ENCODE measurements at regions not wholly inside any gene's neighbourhood (a gene's known extent, or its start where the extent isn't known, plus 50 kb on each side); places are given as distances from the start of the nearest gene placed in this dataset.
"Not testable (repeated sequence)": the region's sequence is repeated elsewhere in the genome, so short reads cannot be mapped to it uniquely, and the experiment has no call there.

- DNase-seq (ENCODE audit: low read depth) = no peak
These were observed 446.6 kb downstream of the KCNJ18 start for GRCh38 chr17:22138861-22139469.

- DNase-seq (ENCODE audit: low read depth) = no peak
These were observed 449.8 kb downstream of the KCNJ18 start for GRCh38 chr17:22142091-22142490.

- peak; percentile 17 for DNase-seq (ENCODE audit: low read depth)
These were observed 453.4 kb downstream of the KCNJ18 start for GRCh38 chr17:22145605-22146178.

- DNase-seq (ENCODE audit: low read depth) = no peak
These were observed 466.0 kb downstream of the KCNJ18 start for GRCh38 chr17:22158364-22158763.

- no peak for DNase-seq (ENCODE audit: low read depth)
These were observed 469.1 kb downstream of the KCNJ18 start for GRCh38 chr17:22161376-22161775.

- no peak for DNase-seq (ENCODE audit: low read depth)
These were observed 479.3 kb downstream of the KCNJ18 start for GRCh38 chr17:22171631-22172030.

- no peak for DNase-seq (ENCODE audit: low read depth)
These were observed 500.8 kb downstream of the KCNJ18 start for GRCh38 chr17:22193113-22193512.

- not testable (repeated sequence) for DNase-seq (ENCODE audit: low read depth)
These were observed 507.9 kb downstream of the KCNJ18 start for GRCh38 chr17:22200187-22200586.

GRCh38 chr17:22202702-22203101 is 510.4 kb downstream of the KCNJ18 start:
- no peak for DNase-seq (ENCODE audit: low read depth)

- no peak for DNase-seq (ENCODE audit: low read depth)
These were observed 510.9 kb downstream of the KCNJ18 start for GRCh38 chr17:22203208-22203715.

GRCh38 chr17:22204076-22204475 is 511.8 kb downstream of the KCNJ18 start:
- not testable (repeated sequence) for DNase-seq (ENCODE audit: low read depth)

GRCh38 chr17:22210212-22210611 is 517.9 kb downstream of the KCNJ18 start:
- DNase-seq (ENCODE audit: low read depth) = not testable (repeated sequence)

- DNase-seq (ENCODE audit: low read depth) = not testable (repeated sequence)
These were observed 520.8 kb downstream of the KCNJ18 start for GRCh38 chr17:22213169-22213568.

- DNase-seq (ENCODE audit: low read depth) = no peak
These were observed 524.8 kb downstream of the KCNJ18 start for GRCh38 chr17:22217135-22217534.

- DNase-seq (ENCODE audit: low read depth) = no peak
These were observed 529.0 kb downstream of the KCNJ18 start for GRCh38 chr17:22221344-22221743.

- DNase-seq (ENCODE audit: low read depth) = peak; percentile 25
These were observed 534.2 kb downstream of the KCNJ18 start for GRCh38 chr17:22226477-22226876.

GRCh38 chr17:22226932-22227331 is 534.6 kb downstream of the KCNJ18 start:
- not testable (repeated sequence) for DNase-seq (ENCODE audit: low read depth)

- DNase-seq (ENCODE audit: low read depth) = peak; percentile 78
These were observed 535.6 kb downstream of the KCNJ18 start for GRCh38 chr17:22227699-22228553.

- DNase-seq (ENCODE audit: low read depth) = not testable (repeated sequence)
These were observed 537.5 kb downstream of the KCNJ18 start for GRCh38 chr17:22229821-22230220.

GRCh38 chr17:22233382-22233781 is 541.1 kb downstream of the KCNJ18 start:
- no peak for DNase-seq (ENCODE audit: low read depth)

GRCh38 chr17:22242472-22242871 is 550.1 kb downstream of the KCNJ18 start:
- no peak for DNase-seq (ENCODE audit: low read depth)

GRCh38 chr17:22251498-22251897 is 559.2 kb downstream of the KCNJ18 start:
- DNase-seq (ENCODE audit: low read depth) = no peak

GRCh38 chr17:22253007-22253406 is 560.7 kb downstream of the KCNJ18 start:
- no peak for DNase-seq (ENCODE audit: low read depth)
